GM12865 (cell line): ENCODE measurements at regions not wholly inside any gene's neighbourhood (a gene's known extent, or its start where the extent isn't known, plus 50 kb on each side); places are given as distances from the start of the nearest gene placed in this dataset.

Experiments used
- DNase-seq: peaks from one replicate; pipeline ENCODE4 v3.0.0; 2010; ENCODE audit warnings: low read depth
- H3K4me3 ChIP-seq: 2 replicates; pipeline ENCODE4 v1.5.1; 2011; ENCODE audit warnings: mild to moderate bottlenecking, low read depth, low read length, control low read depth
- CTCF ChIP-seq: IDR thresholded peaks from 2 replicates; pipeline ENCODE4 v1.5.1; 2011; ENCODE audit warnings: low read length, control low read depth, low read depth, inconsistent platforms; ENCODE audit not compliant: insufficient read depth; ENCODE audit errors: missing control alignments

- DNase-seq, result no peak
- no peak for TF ChIP-seq CTCF
- no peak overlapping the region for H3K4me3 ChIP-seq
Observed at GRCh38 chr16:74071996-74072535, 224.5 kb upstream of the PSMD7 start.

GRCh38 chr16:74070237-74070636 is 226.4 kb upstream of the PSMD7 start:
- no peak for TF ChIP-seq CTCF
- DNase-seq, result no peak
- H3K4me3 ChIP-seq, result no peak overlapping the region

GRCh38 chr16:74064120-74064735 is 232.4 kb upstream of the PSMD7 start:
- H3K4me3 ChIP-seq, result no peak overlapping the region
- TF ChIP-seq CTCF, result no peak
- no peak for DNase-seq

- no peak for TF ChIP-seq CTCF
- no peak for DNase-seq
- H3K4me3 ChIP-seq, result no peak overlapping the region
Observed at GRCh38 chr16:74053826-74054225, 242.8 kb upstream of the PSMD7 start.

GRCh38 chr16:74053312-74053711 is 243.3 kb upstream of the PSMD7 start:
- no peak overlapping the region for H3K4me3 ChIP-seq
- DNase-seq, result no peak

GRCh38 chr16:74052016-74052415 is 244.6 kb upstream of the PSMD7 start:
- no peak for DNase-seq
- TF ChIP-seq CTCF, result no peak
- H3K4me3 ChIP-seq, result no peak overlapping the region

More at GRCh38 chr16:74053312-74053711, 243.3 kb upstream of the PSMD7 start:
- TF ChIP-seq CTCF, result no peak

GRCh38 chr16:74049027-74049426 is 247.6 kb upstream of the PSMD7 start:
- TF ChIP-seq CTCF, result no peak
- DNase-seq, result no peak
- H3K4me3 ChIP-seq, result no peak overlapping the region
